VCaP (cell line): ENCODE measurements at regions not wholly inside any gene's neighbourhood (a gene's known extent, or its start where the extent isn't known, plus 50 kb on each side); places are given as distances from the start of the nearest gene placed in this dataset.

Experiments
- H3K27ac ChIP-seq: fragments of 450-650 bp; 2 replicates; pipeline ENCODE4 v1.5.1; 2017
- TF ChIP-seq, protein P1 (sequence below): fragments of 450-650 bp; conservative IDR thresholded peaks from 2 replicates; pipeline ENCODE4 v1.5.1; 2017; ENCODE audit warnings: mild to moderate bottlenecking, moderate library complexity

DNA sequence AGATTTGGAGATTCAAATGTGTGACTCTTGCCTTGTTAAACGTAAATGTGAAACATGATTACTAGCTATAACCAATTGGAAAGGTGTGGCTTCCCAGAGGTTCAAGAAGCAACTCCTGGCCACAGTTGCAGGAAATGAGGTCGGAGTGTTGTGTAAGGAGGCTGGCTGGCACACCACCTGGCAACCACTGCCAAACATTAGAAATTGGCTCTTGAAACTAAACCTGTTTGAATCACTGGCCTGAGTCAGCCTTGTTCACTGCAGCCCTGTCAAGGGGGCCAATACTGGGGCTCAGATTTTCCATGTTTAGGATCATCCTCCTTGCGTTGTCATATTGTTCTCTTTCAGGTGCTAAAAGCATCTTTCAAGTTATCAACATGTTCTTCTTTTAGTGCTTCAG is 206.3 kb downstream of the ARL6IP6 start:
- no peak overlapping the region for H3K27ac ChIP-seq
- TF ChIP-seq, protein P1, sequence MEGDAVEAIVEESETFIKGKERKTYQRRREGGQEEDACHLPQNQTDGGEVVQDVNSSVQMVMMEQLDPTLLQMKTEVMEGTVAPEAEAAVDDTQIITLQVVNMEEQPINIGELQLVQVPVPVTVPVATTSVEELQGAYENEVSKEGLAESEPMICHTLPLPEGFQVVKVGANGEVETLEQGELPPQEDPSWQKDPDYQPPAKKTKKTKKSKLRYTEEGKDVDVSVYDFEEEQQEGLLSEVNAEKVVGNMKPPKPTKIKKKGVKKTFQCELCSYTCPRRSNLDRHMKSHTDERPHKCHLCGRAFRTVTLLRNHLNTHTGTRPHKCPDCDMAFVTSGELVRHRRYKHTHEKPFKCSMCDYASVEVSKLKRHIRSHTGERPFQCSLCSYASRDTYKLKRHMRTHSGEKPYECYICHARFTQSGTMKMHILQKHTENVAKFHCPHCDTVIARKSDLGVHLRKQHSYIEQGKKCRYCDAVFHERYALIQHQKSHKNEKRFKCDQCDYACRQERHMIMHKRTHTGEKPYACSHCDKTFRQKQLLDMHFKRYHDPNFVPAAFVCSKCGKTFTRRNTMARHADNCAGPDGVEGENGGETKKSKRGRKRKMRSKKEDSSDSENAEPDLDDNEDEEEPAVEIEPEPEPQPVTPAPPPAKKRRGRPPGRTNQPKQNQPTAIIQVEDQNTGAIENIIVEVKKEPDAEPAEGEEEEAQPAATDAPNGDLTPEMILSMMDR = no peak

- TF ChIP-seq, protein P1 = no peak
- no peak overlapping the region for H3K27ac ChIP-seq
Measured at GRCh38 chr2:152924219-152924618, 205.8 kb downstream of the ARL6IP6 start.

GRCh38 chr2:152920846-152921245 is 202.4 kb downstream of the ARL6IP6 start:
- no peak overlapping the region for H3K27ac ChIP-seq
- TF ChIP-seq, protein P1 = no peak

- no peak overlapping the region for H3K27ac ChIP-seq
- TF ChIP-seq, protein P1 = no peak
Measured at GRCh38 chr2:152910970-152911369, 192.6 kb downstream of the ARL6IP6 start.

DNA sequence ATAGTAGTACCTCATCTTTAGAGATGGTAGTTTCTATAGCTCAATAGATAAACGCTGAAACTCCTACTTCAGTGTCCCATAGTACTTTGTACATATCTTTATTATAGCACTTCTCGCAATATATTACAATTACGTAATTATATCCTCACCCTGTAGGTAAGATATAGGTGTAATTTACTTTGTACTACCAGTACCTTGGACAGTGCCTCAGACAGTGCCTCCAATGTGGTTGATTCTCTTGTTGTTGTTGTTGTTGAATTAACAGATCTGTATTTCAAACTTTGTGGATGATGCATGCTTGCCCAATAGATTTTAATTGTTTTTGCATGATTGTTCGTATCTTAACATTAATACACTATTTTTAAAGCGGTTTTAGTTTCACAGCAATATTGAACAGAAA is 188.6 kb downstream of the ARL6IP6 start:
- no peak overlapping the region for H3K27ac ChIP-seq
- TF ChIP-seq, protein P1 = no peak

- TF ChIP-seq, protein P1 = no peak
- H3K27ac ChIP-seq = no peak overlapping the region
Measured at GRCh38 chr2:152894051-152894450, 175.6 kb downstream of the ARL6IP6 start.

- TF ChIP-seq, protein P1 = no peak
- H3K27ac ChIP-seq = no peak overlapping the region
Measured at GRCh38 chr2:152890736-152891135, 172.3 kb downstream of the ARL6IP6 start.
